IPS DF 6.9 (cell line): ENCODE measurements at regions not wholly inside any gene's neighbourhood (a gene's known extent, or its start where the extent isn't known, plus 50 kb on each side); places are given as distances from the start of the nearest gene placed in this dataset.

Experiments used
- DNase-seq: peaks from one replicate; pipeline ENCODE4 v3.0.0-alpha.2; 2013; ENCODE audit warnings: low read depth, low spot score
- H3K27ac ChIP-seq: one replicate; pipeline ENCODE4 v1.5.1; 2013; ENCODE audit warnings: low read length, control low read depth
- H3K27me3 ChIP-seq: 2 replicates; pipeline ENCODE4 v1.6.1; 2013; ENCODE audit warnings: mild to moderate bottlenecking, low read length; ENCODE audit not compliant: control insufficient read depth, insufficient read depth
- H3K36me3 ChIP-seq: 2 replicates; pipeline ENCODE4 v1.6.1; 2013; ENCODE audit warnings: low read length; ENCODE audit not compliant: control insufficient read depth, insufficient read depth
- H3K4me1 ChIP-seq: 2 replicates; pipeline ENCODE4 v1.6.1; 2013; ENCODE audit warnings: low read length; ENCODE audit not compliant: control insufficient read depth, insufficient read depth
- H3K4me3 ChIP-seq: 2 replicates; pipeline ENCODE4 v1.5.1; 2013; ENCODE audit warnings: mild to moderate bottlenecking, low read length
- H3K9me3 ChIP-seq: 2 replicates; pipeline ENCODE4 v1.6.1; 2013; ENCODE audit warnings: low read length, inconsistent platforms; ENCODE audit not compliant: control insufficient read depth, insufficient read depth
- WGBS: extraction: QIAGEN DNeasy Blood & Tissue Kit; methylation state at CpG from one replicate; pipeline ENCODE4 v1.1.7; 2013; ENCODE audit warnings: mixed read lengths, missing lambda C conversion rate; ENCODE audit not compliant: insufficient read length, insufficient coverage; 5-methylcytosine and 5-hydroxymethylcytosine counted together

GRCh38 chr2:38160516-38160915 is 84.6 kb upstream of the CYP1B1 start:
- no peak for DNase-seq
- H3K27ac ChIP-seq = no peak overlapping the region
- no peaks in the 10 kb centered on the region for H3K36me3 ChIP-seq
- no peak overlapping the region for H3K4me3 ChIP-seq
- H3K4me1 ChIP-seq = no peaks in the 10 kb centered on the region; the same call in 1 of the 2 replicates
- H3K27me3 ChIP-seq = no peaks in the 10 kb centered on the region
- WGBS = no CpG with 5 or more reads among the region's 5 CpGs
- H3K9me3 ChIP-seq = no peaks in the 10 kb centered on the region

GRCh38 chr2:38159597-38159996 is 83.6 kb upstream of the CYP1B1 start:
- H3K36me3 ChIP-seq = no peaks in the 10 kb centered on the region
- no CpG with 5 or more reads among the region's 3 CpGs for WGBS
- DNase-seq = no peak
- H3K27me3 ChIP-seq = no peaks in the 10 kb centered on the region
- H3K27ac ChIP-seq = no peak overlapping the region
- no peaks in the 10 kb centered on the region; the same call in 1 of the 2 replicates for H3K4me1 ChIP-seq
- H3K9me3 ChIP-seq = no peaks in the 10 kb centered on the region
- no peak overlapping the region for H3K4me3 ChIP-seq

GRCh38 chr2:38159191-38159590 is 83.2 kb upstream of the CYP1B1 start:
- H3K4me3 ChIP-seq = no peak overlapping the region
- no peaks in the 10 kb centered on the region for H3K9me3 ChIP-seq
- WGBS = no CpG with 5 or more reads among the region's 6 CpGs
- H3K36me3 ChIP-seq = no peaks in the 10 kb centered on the region
- no peak overlapping the region for H3K27ac ChIP-seq
- H3K4me1 ChIP-seq = no peaks in the 10 kb centered on the region; the same call in 1 of the 2 replicates
- H3K27me3 ChIP-seq = no peaks in the 10 kb centered on the region
- DNase-seq = no peak

GRCh38 chr2:38158378-38159118 is 82.6 kb upstream of the CYP1B1 start:
- no peaks in the 10 kb centered on the region for H3K36me3 ChIP-seq
- no peaks in the 10 kb centered on the region; the same call in 1 of the 2 replicates for H3K4me1 ChIP-seq
- no peak overlapping the region for H3K4me3 ChIP-seq
- no CpG with 5 or more reads among the region's 6 CpGs for WGBS
- no peaks in the 10 kb centered on the region for H3K9me3 ChIP-seq
- DNase-seq = no peak
- H3K27ac ChIP-seq = no peak overlapping the region
- H3K27me3 ChIP-seq = no peaks in the 10 kb centered on the region

GRCh38 chr2:38156436-38156835 is 80.5 kb upstream of the CYP1B1 start:
- H3K4me1 ChIP-seq = no peaks in the 10 kb centered on the region; the same call in 1 of the 2 replicates
- WGBS = no CpG with 5 or more reads among the region's 5 CpGs
- no peaks in the 10 kb centered on the region for H3K9me3 ChIP-seq
- no peak overlapping the region for H3K27ac ChIP-seq
- no peaks in the 10 kb centered on the region for H3K27me3 ChIP-seq
- H3K4me3 ChIP-seq = no peak overlapping the region
- no peaks in the 10 kb centered on the region for H3K36me3 ChIP-seq
- no peak for DNase-seq

GRCh38 chr2:38155015-38155414 is 79.1 kb upstream of the CYP1B1 start:
- Histone ChIP-seq H3K4me3 (no peak overlapping the region), H3K9me3 (no peaks in the 10 kb centered on the region), H3K4me1 (no peaks in the 10 kb centered on the region; the same call in 1 of the 2 replicates), H3K27me3 (no peaks in the 10 kb centered on the region), H3K36me3 (no peaks in the 10 kb centered on the region), H3K27ac (no peak overlapping the region)
- WGBS = no CpG with 5 or more reads among the region's 3 CpGs
- DNase-seq = no peak

- WGBS = no CpG with 5 or more reads among the region's 2 CpGs
- Histone ChIP-seq H3K4me3 (no peak overlapping the region), H3K4me1 (no peaks in the 10 kb centered on the region), H3K36me3 (no peaks in the 10 kb centered on the region), H3K27me3 (no peaks in the 10 kb centered on the region), H3K9me3 (no peaks in the 10 kb centered on the region), H3K27ac (no peak overlapping the region)
- no peak for DNase-seq
Measured at GRCh38 chr2:38154395-38154794, 78.4 kb upstream of the CYP1B1 start.

- no peak for DNase-seq
- Histone ChIP-seq H3K27me3 (no peaks in the 10 kb centered on the region), H3K27ac (no peak overlapping the region), H3K9me3 (no peaks in the 10 kb centered on the region), H3K36me3 (no peaks in the 10 kb centered on the region), H3K4me1 (no peaks in the 10 kb centered on the region), H3K4me3 (no peak overlapping the region)
- WGBS = no CpG with 5 or more reads among the region's 6 CpGs
Measured at GRCh38 chr2:38153476-38154135, 77.7 kb upstream of the CYP1B1 start.

- H3K27ac ChIP-seq = no peak overlapping the region
- H3K4me1 ChIP-seq = no peaks in the 10 kb centered on the region
- no peaks in the 10 kb centered on the region for H3K27me3 ChIP-seq
- no peak for DNase-seq
- H3K4me3 ChIP-seq = no peak overlapping the region
- no CpG with 5 or more reads among the region's 1 CpG for WGBS
- H3K9me3 ChIP-seq = no peaks in the 10 kb centered on the region
- H3K36me3 ChIP-seq = no peaks in the 10 kb centered on the region
Measured at GRCh38 chr2:38152913-38153312, 77.0 kb upstream of the CYP1B1 start.

- Histone ChIP-seq H3K4me1 (no peaks in the 10 kb centered on the region), H3K4me3 (no peak overlapping the region), H3K27ac (no peak overlapping the region), H3K9me3 (no peaks in the 10 kb centered on the region), H3K27me3 (no peaks in the 10 kb centered on the region), H3K36me3 (no peaks in the 10 kb centered on the region)
- no CpG with 5 or more reads among the region's 4 CpGs for WGBS
- DNase-seq = no peak
Measured at GRCh38 chr2:38152035-38152434, 76.1 kb upstream of the CYP1B1 start.
